GM21529 (cell line): ENCODE measurements at regions not wholly inside any gene's neighbourhood (a gene's known extent, or its start where the extent isn't known, plus 50 kb on each side); places are given as distances from the start of the nearest gene placed in this dataset.

Source experiments
- ATAC-seq: cut with Tn5 transposase; IDR thresholded peaks from one replicate; pipeline ENCODE4 v1.9.1; 2021; ENCODE audit not compliant: unreplicated experiment

DNA sequence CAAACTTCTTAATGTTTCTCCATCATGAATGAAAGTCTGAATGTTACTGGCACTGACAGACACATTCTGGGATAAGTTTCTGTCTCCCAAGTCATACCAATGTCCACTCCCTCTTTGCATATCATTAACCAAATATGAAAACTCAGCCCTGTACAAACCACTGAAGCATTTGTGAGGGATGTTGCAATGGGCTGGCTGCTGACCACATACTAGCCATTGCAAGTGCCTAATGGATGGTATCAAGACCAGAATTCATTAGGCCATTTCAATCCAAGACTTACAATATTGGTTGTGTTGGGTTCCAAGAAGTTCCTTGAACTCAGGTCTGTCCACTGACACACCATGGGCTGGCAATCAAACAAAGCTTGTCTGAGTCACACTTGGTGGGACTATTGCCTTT is 73.8 kb downstream of the CBLN2 start:
- ATAC-seq = no peak

- no peak for ATAC-seq
Observed at GRCh38 chr18:72468021-72468710, 76.0 kb downstream of the CBLN2 start.

DNA sequence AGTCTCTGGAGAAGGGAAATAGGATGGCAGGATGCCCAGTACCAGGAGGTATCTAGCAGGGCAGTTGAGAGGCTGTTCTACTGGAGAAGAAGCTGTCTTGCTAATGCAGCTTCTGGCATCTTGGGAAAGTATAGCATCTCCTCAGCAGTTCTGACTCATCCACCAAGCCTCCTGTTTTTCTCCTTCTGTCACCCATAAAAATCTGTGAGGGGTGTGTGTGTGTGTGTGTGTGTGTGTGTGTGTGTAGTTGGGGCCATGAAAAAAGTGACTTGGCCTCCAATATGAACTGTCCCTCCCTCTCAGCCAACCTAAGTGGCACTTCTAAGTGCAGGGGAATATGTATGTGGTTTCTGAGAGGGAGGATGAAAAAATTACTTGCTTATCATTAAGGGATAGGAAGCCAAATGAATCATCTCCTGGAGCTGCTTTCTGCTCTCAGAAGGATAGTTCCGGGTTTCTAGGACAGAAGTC is 83.9 kb downstream of the CBLN2 start:
- no peak for ATAC-seq

DNA sequence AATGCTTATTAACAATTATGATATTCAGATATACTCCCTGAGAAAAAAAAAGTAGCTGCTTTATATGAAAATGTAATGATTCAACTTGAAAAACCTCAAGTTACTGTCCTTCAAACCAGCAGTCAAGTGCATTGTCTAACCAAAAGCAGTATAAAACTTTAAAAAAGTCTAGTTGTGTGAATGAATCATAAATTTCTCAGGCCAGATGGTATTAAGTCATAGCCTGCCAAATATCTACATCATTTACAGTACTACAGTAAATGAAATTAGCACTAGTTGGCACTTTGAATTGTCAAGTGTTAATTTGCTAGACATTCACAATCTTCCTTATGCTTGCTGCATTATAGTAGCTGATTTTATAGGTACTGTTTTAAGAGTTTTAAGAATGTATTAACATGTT is 85.9 kb downstream of the CBLN2 start:
- no peak for ATAC-seq

DNA sequence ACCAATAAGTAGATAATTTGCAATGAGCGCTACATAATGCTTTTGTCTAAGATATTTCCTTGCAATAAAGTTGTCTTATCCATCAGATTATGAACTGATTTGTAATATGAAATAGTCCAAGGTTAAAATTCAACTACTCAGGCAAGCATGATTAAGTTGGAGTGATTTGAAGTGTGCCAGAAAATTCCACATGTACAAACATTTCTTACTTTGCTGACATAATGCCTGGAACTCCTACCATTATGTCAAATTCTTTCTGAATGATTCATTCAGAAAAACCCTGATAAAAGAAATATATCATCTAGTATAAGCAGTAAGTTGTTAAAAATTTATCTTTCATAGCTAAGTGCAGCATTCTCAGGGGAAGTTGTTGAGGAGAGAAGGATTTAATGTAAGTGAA is 87.3 kb downstream of the CBLN2 start:
- ATAC-seq = no peak

- ATAC-seq = no peak
Observed at GRCh38 chr18:72452328-72452727, 91.8 kb downstream of the CBLN2 start.

GRCh38 chr18:72444798-72445155 is 99.4 kb downstream of the CBLN2 start:
- ATAC-seq = no peak

DNA sequence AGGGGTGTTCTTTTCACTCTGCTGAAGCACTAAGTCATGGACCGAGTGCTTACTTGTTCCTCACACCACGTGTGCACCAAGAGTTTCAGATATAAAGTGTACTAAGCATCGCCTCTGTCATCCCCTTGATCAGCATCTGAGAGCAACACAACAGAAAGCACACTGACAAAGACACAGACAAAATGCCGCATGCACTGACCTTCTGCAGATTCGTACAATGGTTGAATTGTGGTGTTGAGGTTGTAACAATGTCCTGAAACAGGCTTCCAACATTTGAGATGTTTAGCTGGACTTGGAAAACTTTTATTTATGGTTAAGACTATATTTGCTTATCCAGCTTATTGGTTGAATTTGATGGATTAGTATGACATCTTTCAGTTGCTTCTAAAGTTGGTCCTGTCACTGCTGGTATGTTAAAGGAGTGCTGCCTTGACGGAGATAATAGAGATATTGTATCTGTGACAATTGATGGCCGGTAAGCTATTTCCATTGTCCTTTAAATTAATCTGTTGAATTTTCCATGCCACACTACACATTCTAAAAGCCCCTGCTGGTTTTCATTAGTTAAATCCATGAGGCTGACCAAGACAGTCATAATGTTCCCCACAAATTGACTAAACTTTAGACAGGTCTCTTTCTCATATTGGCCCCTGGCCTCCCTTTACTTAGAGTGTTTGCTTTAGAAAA is 99.9 kb downstream of the CBLN2 start:
- ATAC-seq = no peak

DNA sequence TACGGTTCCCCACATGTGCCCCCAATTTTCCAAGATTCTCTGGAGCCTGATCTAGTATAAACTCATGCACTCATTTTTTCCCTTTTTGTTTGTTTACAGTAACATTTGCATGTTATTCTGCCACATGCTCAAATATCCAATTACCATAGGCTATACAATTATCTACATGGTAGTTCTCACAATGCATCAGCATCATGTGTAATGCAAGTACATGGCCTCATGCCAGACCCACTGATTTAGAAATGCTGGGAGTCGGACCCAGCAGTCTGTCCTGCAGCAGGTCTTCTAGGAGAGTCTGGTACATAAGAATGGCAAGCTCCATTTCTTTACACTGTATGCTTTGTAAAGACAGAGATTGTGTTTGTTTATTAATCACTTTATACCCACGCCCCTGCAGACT is 107.7 kb downstream of the CBLN2 start:
- ATAC-seq = no peak

GRCh38 chr18:72433756-72434155 is 110.4 kb downstream of the CBLN2 start:
- ATAC-seq = no peak

DNA sequence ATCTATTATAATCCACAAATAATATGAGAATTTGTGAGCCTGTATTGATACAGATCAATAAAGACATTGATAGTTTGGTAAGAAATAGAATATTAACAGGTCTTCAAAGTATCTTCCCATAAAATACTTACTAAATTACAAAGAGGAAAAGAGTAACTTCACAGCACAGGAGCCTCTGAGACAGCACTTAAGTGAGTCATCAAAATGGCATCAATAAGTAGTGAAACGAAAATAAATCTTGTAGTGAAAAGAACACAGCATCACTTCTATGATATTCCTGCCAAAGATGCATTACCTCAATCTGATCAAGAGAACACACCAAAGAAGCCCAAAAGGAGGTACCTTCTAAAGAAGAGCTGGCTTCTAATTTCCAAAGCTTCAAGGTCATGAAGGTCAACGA is 116.4 kb downstream of the CBLN2 start:
- no peak for ATAC-seq

DNA sequence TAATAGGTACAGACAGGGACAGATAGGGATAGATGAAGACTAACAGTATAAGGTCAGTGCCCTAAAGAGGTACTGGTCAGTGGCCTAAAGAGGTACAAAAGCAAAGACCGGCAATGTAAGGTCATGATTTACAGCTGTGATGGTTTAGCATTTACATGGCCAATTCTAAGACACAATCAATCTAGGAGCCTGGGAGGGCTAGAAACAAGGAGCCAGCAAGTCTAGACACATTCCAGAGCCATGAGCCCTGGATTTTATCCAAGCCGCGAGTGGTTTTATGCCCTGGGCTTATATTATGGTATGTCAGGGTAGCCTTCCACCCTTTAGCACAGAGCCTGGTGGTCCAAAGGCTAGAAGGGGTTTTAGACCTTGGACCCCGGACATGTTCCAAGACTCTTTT is 124.2 kb downstream of the CBLN2 start:
- ATAC-seq = no peak

DNA sequence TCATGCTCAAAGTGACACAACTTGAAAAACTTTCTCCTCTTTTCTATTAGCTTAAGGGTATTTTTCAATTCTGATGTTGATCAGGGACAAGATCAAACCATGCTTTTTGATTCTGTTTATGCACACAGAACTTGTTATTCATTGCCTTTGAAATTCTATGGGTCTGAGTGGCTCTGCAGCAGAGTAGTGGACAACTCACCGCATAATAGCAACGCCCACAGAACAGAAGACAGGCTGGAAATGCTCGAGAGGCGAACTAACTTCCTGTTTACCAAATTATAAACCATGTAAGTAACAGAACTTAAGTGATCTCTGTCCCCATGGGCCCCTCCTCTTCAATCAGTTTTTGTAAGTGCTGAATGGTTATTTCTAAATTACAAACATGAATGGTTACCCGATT is 131.2 kb downstream of the CBLN2 start:
- no peak for ATAC-seq

DNA sequence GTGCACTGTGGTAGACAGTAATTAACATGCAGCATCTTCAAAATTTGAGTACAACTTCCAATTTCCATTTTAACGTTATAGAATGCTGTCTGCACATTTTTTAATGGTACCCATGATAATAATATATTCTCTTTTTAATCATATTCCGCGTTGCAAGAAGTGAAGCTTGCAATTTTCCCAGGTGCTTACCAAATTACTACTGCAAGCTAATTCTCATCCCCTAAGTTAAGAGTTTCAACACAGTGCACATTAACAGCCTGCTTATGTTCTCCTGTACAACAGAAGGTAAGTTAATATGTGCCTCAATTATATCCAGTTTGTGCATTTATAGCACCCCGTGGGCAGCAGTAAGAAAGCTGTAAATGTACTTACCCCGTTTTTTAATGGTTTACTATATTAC is 132.9 kb downstream of the CBLN2 start:
- ATAC-seq = no peak

GRCh38 chr18:72410399-72410798 is 133.7 kb downstream of the CBLN2 start:
- ATAC-seq = no peak

GRCh38 chr18:72409903-72410302 is 134.2 kb downstream of the CBLN2 start:
- no peak for ATAC-seq

- no peak for ATAC-seq
Observed at GRCh38 chr18:72407048-72407447, 137.1 kb downstream of the CBLN2 start.

DNA sequence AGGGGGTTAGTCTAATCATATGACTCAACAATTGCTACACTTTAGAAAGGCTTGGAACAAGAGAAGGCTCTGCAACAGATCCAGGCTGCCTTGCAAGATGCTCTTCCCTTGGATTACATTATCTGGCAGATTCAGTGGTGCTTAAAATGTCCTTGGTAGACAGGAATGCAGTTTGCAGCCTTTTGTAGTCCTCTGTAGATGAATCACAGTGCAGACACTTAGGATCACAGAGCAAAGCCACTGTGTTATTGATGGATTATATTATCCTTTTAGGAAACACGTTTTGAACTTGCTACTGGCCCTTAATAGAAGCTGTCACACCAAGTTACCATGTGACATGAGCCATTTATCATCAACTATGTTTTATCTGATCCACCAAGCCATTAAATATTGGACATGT is 152.2 kb downstream of the CBLN2 start:
- no peak for ATAC-seq

DNA sequence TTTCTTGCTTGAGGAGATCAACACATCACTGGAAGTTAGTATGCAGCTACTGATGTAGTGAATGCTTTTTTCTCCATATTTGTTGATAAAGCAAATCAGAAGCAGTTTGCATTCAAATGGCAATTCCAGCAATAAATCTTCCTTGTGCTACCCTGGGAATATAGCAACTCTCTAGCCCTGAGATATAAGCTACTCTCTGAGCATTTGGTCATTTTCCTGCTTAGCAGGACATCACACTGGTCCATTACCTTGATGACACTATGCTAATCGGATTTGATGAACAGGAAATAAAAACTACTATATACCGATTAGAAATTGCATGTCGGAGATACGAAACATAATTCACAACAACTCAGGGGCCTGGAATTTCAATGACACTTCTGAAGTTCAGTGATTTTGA is 152.7 kb downstream of the CBLN2 start:
- no peak for ATAC-seq

DNA sequence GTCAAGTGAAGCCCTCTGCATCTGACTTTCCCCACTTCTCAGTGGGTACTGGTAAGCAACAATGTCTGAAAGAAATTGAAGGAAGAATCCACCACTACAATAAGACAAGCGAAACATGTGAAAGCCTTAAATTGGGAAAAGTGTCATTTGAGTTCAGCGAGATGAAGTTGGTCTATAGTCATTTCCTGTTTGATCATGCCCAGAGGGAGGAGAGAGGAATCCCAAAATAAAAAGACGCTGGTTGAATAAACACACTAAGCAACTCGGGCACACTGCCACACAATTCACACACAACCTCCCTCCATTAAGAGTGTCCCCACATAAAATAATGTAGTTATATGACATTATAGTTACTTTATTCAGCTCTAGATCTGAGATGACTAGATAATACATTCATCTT is 166.1 kb downstream of the CBLN2 start:
- no peak for ATAC-seq

- ATAC-seq = no peak
Observed at GRCh38 chr18:72376256-72376655, 167.9 kb downstream of the CBLN2 start.

DNA sequence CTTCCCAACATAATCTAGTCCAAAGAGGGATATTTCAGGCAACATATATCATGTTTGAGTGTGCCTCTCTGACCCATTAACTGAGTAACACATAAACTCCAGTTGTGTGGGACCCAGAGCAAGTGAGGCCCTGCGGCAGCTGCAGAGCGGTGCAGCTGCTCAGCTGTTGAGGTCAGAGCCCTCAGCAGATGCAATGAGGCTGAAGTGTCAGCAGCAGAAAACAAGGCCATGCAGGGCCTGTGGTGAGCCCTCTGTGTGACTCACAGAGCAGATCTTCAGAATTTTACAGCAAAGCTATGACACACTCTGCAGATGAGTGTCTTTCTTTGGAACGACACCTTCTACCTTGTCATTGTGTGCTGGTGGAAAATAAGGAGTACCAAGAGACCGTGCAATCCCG is 168.5 kb downstream of the CBLN2 start:
- no peak for ATAC-seq

DNA sequence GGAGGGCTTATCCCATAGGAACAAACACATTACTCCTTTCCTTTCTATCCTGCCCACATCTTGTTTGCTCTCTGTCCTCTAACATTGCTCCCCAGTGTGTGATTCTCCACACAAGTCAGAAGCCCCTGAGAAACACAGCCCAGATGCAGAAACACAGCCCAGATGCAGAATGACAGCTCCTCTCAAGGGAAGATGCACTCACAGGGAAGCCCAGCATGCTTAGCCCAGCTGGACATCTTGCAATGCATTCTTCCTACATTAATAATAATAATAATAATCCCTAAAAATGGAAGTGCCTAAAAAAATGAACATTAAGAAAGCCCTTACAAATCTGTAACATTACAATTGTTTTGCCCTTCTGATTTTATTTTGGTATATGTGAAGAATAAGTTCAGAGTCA is 172.1 kb downstream of the CBLN2 start:
- no peak for ATAC-seq
